Neural cell (in vitro differentiated cells): ENCODE measurements at regions not wholly inside any gene's neighbourhood (a gene's known extent, or its start where the extent isn't known, plus 50 kb on each side); places are given as distances from the start of the nearest gene placed in this dataset.

ENCODE experiments used
- H2AFZ ChIP-seq: fragments of 200-600, 300-800 bp; sonication (generic), shearing (Covaris generic); 2 replicates; pipeline ENCODE4 v1.6.0; 2014; ENCODE audit warnings: low read depth, mild to moderate bottlenecking, antibody characterized with exemption, low read length, moderate library complexity
- H3F3A ChIP-seq: fragments of 200-600 bp; shearing (Covaris generic); 2 replicates; pipeline ENCODE4 v1.6.1; 2016; ENCODE audit warnings: mild to moderate bottlenecking, moderate library complexity, mixed read lengths, antibody characterized with exemption, low read length; ENCODE audit not compliant: insufficient read depth, poor library complexity, severe bottlenecking
- H3K27ac ChIP-seq: fragments of 200-600, 300-800 bp; sonication (generic), shearing (Covaris generic); 2 replicates; pipeline ENCODE4 v1.5.1; 2014; ENCODE audit warnings: mild to moderate bottlenecking, low read length, moderate library complexity
- H3K27me3 ChIP-seq: fragments of 300-800, 200-600 bp; sonication (generic), shearing (Covaris generic); 2 replicates; pipeline ENCODE4 v1.6.0; 2014; ENCODE audit warnings: mild to moderate bottlenecking, low read depth, low read length, moderate library complexity; ENCODE audit not compliant: insufficient read depth
- H3K36me3 ChIP-seq: fragments of 300-800, 200-600 bp; sonication (generic), shearing (Covaris generic); 2 replicates; pipeline ENCODE4 v1.5.1; 2014; ENCODE audit warnings: mild to moderate bottlenecking, antibody characterized with exemption, low read length, moderate library complexity; ENCODE audit not compliant: insufficient read depth
- H3K4me2 ChIP-seq: fragments of 300-800, 200-600 bp; sonication (generic), shearing (Covaris generic); 2 replicates; pipeline ENCODE4 v1.6.0; 2014; ENCODE audit warnings: mild to moderate bottlenecking, low read length
- H3K4me3 ChIP-seq: fragments of 300-800, 200-600 bp; sonication (generic), shearing (Covaris generic); 2 replicates; pipeline ENCODE4 v1.5.1; 2014; ENCODE audit warnings: mild to moderate bottlenecking, low read length, moderate library complexity
- H3K79me2 ChIP-seq: fragments of 200-600 bp; shearing (Covaris generic); replicated peaks from 2 replicates; pipeline ENCODE4 v1.6.0; 2014; ENCODE audit warnings: mild to moderate bottlenecking, low read length, moderate library complexity; ENCODE audit not compliant: insufficient read depth
- H3K9ac ChIP-seq: fragments of 300-800, 200-600 bp; sonication (generic), shearing (Covaris generic); 2 replicates; pipeline ENCODE4 v1.6.1; 2016; ENCODE audit warnings: mild to moderate bottlenecking, low read length, mixed read lengths
- H3K9me2 ChIP-seq: fragments of 200-600 bp; shearing (Covaris generic); 2 replicates; pipeline ENCODE4 v1.6.1; 2016; ENCODE audit warnings: mild to moderate bottlenecking, low read length, mixed read lengths; ENCODE audit not compliant: insufficient read depth
- H3K9me3 ChIP-seq: fragments of 200-600, 300-800 bp; sonication (generic), shearing (Covaris generic); 2 replicates; pipeline ENCODE4 v1.6.1; 2016; ENCODE audit warnings: mild to moderate bottlenecking, mixed run types, low read length, moderate library complexity, mixed read lengths
- H4K20me1 ChIP-seq: fragments of 200-600 bp; shearing (Covaris generic); 2 replicates; pipeline ENCODE4 v1.6.1; 2016; ENCODE audit warnings: mild to moderate bottlenecking, mixed run types; ENCODE audit not compliant: insufficient read depth
- EP300 ChIP-seq: fragments of 450-650 bp; conservative IDR thresholded peaks from 2 replicates; pipeline ENCODE4 v1.6.1; 2014; ENCODE audit warnings: antibody characterized with exemption, mild to moderate bottlenecking, moderate library complexity; ENCODE audit not compliant: poor library complexity, severe bottlenecking
- EZH2 ChIP-seq: fragments of 200-600, 300-800 bp; shearing (Covaris generic), sonication (generic); IDR thresholded peaks from 2 replicates; pipeline ENCODE4 v1.6.1; 2014; ENCODE audit warnings: antibody characterized with exemption, low read length, borderline replicate concordance, mild to moderate bottlenecking; ENCODE audit not compliant: insufficient read depth, poor library complexity, severe bottlenecking
- MXI1 ChIP-seq: fragments of 450-650 bp; conservative IDR thresholded peaks from 2 replicates; pipeline ENCODE4 v1.6.1; 2014; ENCODE audit warnings: antibody characterized with exemption, mild to moderate bottlenecking; ENCODE audit not compliant: poor library complexity, severe bottlenecking
- POLR2AphosphoS5 ChIP-seq: IDR thresholded peaks from 2 replicates; pipeline ENCODE4 v1.6.1; 2012
- RAD21 ChIP-seq: fragments of 450-650 bp; conservative IDR thresholded peaks from 2 replicates; pipeline ENCODE4 v1.6.1; 2014; ENCODE audit warnings: antibody characterized with exemption, mild to moderate bottlenecking, moderate library complexity
- REST ChIP-seq: IDR thresholded peaks from 2 replicates; pipeline ENCODE4 v1.6.1; 2012; ENCODE audit warnings: borderline replicate concordance
- SMC3 ChIP-seq: fragments of 450-650 bp; conservative IDR thresholded peaks from 2 replicates; pipeline ENCODE4 v1.6.1; 2014; ENCODE audit warnings: antibody characterized with exemption, mild to moderate bottlenecking, moderate library complexity; ENCODE audit not compliant: poor library complexity
- TAF1 ChIP-seq: IDR thresholded peaks from 2 replicates; pipeline ENCODE4 v1.6.1; 2012; ENCODE audit warnings: low read depth
- TF ChIP-seq, protein P1 (sequence below): fragments of 450-650 bp; IDR thresholded peaks from 2 replicates; pipeline ENCODE4 v1.5.1; 2014; ENCODE audit warnings: antibody characterized with exemption, mild to moderate bottlenecking, moderate library complexity; ENCODE audit not compliant: poor library complexity, severe bottlenecking

DNA sequence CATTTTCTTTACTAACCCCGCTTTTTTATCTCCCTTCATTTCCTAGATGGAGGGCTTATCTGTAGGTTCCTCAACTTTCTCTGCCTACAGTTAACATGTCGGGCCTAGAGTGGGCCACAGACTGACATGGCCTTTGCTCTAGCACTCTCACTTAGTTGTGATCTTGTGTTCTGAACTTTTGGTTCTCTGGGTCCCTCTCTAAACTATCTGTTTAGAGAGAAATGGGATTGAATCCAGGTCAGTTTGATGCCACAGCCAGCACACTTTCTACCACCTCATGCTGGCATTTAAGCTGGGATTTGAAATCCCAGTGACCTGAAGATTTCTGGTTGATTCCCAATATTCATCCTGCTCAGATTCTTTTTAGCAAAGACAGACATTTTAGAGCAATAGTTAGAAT, 388.5 kb upstream of the PAPPA start:
- TF ChIP-seq SMC3 (no peak), EZH2 (no peak), TAF1 (no peak), POLR2AphosphoS5 (no peak), REST (no peak), RAD21 (no peak), MXI1 (no peak), EP300 (no peak)
- TF ChIP-seq, protein P1, sequence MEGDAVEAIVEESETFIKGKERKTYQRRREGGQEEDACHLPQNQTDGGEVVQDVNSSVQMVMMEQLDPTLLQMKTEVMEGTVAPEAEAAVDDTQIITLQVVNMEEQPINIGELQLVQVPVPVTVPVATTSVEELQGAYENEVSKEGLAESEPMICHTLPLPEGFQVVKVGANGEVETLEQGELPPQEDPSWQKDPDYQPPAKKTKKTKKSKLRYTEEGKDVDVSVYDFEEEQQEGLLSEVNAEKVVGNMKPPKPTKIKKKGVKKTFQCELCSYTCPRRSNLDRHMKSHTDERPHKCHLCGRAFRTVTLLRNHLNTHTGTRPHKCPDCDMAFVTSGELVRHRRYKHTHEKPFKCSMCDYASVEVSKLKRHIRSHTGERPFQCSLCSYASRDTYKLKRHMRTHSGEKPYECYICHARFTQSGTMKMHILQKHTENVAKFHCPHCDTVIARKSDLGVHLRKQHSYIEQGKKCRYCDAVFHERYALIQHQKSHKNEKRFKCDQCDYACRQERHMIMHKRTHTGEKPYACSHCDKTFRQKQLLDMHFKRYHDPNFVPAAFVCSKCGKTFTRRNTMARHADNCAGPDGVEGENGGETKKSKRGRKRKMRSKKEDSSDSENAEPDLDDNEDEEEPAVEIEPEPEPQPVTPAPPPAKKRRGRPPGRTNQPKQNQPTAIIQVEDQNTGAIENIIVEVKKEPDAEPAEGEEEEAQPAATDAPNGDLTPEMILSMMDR, result no peak
- no peaks in the 10 kb centered on the region for H4K20me1 ChIP-seq
- no peak overlapping the region for H3K9ac ChIP-seq
- no peaks in the 10 kb centered on the region for H3K27me3 ChIP-seq
- H3K27ac ChIP-seq, result no peak overlapping the region
- no peak overlapping the region for H3K4me2 ChIP-seq
- no peaks in the 10 kb centered on the region for H3K36me3 ChIP-seq
- no peak overlapping the region for H3K4me3 ChIP-seq
- H3K79me2 ChIP-seq, result no peaks in the 10 kb centered on the region
- no peak overlapping the region for H2AFZ ChIP-seq
- peaks cover 3% of the 10 kb centered on the region for H3K9me2 ChIP-seq
- H3K9me3 ChIP-seq, result no peaks in the 10 kb centered on the region
- H3F3A ChIP-seq, result no peaks in the 10 kb centered on the region

DNA sequence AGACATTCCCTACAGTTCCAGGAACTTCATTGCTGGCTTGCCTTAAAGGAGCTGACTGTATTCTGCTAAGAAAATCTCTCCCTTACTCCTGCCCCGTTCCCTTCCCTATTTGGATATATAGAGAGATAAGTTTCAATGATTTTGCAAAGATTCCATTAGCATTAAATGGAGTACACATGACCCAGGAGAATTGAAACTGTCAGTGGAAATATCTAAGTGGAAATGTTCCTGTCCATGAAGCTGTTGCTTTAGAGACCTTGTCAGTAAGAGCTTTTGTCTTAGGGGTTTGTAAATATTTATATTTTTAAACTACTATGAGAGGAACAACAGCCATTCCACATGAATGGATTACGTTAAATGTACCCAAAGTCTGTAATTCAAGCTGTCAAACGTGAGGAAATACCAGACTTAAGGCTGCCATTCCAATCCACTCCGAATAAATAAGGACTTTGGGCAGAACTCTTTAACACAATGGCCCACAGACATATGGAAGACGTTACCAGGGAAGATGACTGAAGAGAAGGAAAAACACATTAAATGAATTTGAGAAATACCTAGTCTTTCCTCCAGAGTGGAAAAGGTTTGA, 387.1 kb upstream of the PAPPA start:
- Histone ChIP-seq H3K4me2 (no peak overlapping the region), H4K20me1 (no peaks in the 10 kb centered on the region), H3K27ac (no peak overlapping the region), H3K9me3 (no peaks in the 10 kb centered on the region), H3K36me3 (no peaks in the 10 kb centered on the region), H3K27me3 (no peaks in the 10 kb centered on the region), H3K4me3 (no peak overlapping the region), H3K9me2 (peaks cover 3% of the 10 kb centered on the region), H2AFZ (no peak overlapping the region), H3K79me2 (no peaks in the 10 kb centered on the region), H3K9ac (no peak overlapping the region), H3F3A (no peaks in the 10 kb centered on the region)
- TF ChIP-seq EZH2 (no peak), REST (peak; percentile 36), EP300 (peak; percentile 21), TAF1 (no peak), MXI1 (no peak), POLR2AphosphoS5 (peak; percentile 64)
- TF ChIP-seq, protein P1, result no peak
